HG02763 (cell line): ENCODE measurements at regions not wholly inside any gene's neighbourhood (a gene's known extent, or its start where the extent isn't known, plus 50 kb on each side); places are given as distances from the start of the nearest gene placed in this dataset.

Source experiments
- ATAC-seq: cut with Tn5 transposase; IDR thresholded peaks from one replicate; pipeline ENCODE4 v1.9.1; 2021; ENCODE audit warnings: mild to moderate bottlenecking, moderate library complexity; ENCODE audit not compliant: unreplicated experiment

- no peak for ATAC-seq
Measured at GRCh38 chr5:144103611-144104485, 66.6 kb downstream of the YIPF5 start.

DNA sequence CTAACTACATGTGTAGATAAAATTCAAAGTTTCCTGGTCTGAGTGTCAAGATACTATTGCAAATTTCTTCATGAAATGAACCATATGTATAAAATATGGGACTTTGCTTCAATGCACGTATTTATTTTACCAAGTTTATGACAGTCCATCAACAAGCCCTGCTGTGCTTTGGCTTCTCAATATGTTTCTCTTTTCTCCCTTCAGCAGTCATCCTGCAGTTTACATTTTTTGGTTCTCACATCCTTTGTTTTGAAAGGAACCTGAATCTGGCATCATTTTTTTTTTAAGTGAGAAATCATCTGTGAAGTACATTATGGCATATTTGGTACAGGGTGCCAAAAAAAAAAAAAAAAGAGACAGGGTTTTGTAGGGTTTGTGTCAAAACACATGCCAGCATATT lies 65.1 kb downstream of the YIPF5 start:
- ATAC-seq: no peak

DNA sequence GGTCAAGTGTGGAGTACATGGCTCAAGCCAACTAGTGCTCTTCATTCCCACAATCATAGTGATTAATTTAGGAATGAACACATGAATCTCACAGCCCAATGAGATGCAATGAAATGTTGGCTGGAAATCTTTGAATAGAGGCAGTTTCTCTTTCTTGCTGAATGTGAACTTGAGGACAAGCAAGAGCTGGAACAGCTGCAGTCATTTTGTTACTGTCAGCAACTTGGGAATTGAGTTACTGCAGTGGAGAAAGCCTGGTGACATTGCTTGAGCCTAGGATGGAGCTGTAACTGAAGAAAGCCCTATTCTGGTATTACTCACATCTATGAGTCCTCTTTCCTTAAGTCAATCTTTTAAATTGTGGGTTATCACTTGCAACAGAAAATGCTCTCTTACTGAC lies 62.3 kb downstream of the YIPF5 start:
- no peak for ATAC-seq
